PC-9 (cell line): ENCODE measurements at regions not wholly inside any gene's neighbourhood (a gene's known extent, or its start where the extent isn't known, plus 50 kb on each side); places are given as distances from the start of the nearest gene placed in this dataset.

Experiments used
- BruUV-seq: library from RNA; stranded (reverse); fragments of 400-500 nt; replicated peaks from 2 replicates; lab custom pipeline; 2021; lab: Mats Ljungman, UMichigan
- CTCF ChIA-PET: fragments of 300-600 bp; sonication (Branson Sonifier 250); formaldehyde crosslinking; loops from one replicate; lab custom pipeline; 2022; ENCODE audit warnings: antibody characterized with exemption; lab: Charles Lee
- POLR2A ChIA-PET: fragments of 300-600 bp; sonication (Branson Sonifier 250); formaldehyde crosslinking; loops from one replicate; lab custom pipeline; 2022; ENCODE audit warnings: antibody characterized with exemption; ENCODE audit not compliant: unreplicated experiment; lab: Charles Lee
- DNase-seq, 2 experiments: peaks; one replicate each; pipeline versions ENCODE4 v3.0.0 to v3.0.0-alpha.2; 2015 to 2022; ENCODE audit warnings: mixed read lengths in 1 of 2
- H2AFZ ChIP-seq: fragments of 200-600 bp; sonication (generic); 2 replicates; pipeline ENCODE4 v1.8.1; 2017; ENCODE audit warnings: antibody characterized with exemption
- H3F3A ChIP-seq: fragments of 200-600 bp; sonication (generic); 2 replicates; pipeline ENCODE4 v1.8.1; 2017; ENCODE audit warnings: antibody characterized with exemption, mild to moderate bottlenecking, low read depth; ENCODE audit not compliant: insufficient read depth
- H3K27ac ChIP-seq: fragments of 200-600 bp; sonication (generic); 2 replicates; pipeline ENCODE4 v1.6.1; 2016; ENCODE audit warnings: mixed run types
- H3K27me3 ChIP-seq: fragments of 200-600 bp; sonication (generic); 2 replicates; pipeline ENCODE4 v1.6.1; 2016; ENCODE audit warnings: low read depth, mixed run types; ENCODE audit not compliant: insufficient read depth
- H3K36me3 ChIP-seq: fragments of 200-600 bp; sonication (generic); 2 replicates; pipeline ENCODE4 v1.6.1; 2016; ENCODE audit warnings: low read depth, mixed run types
- H3K4me1 ChIP-seq: fragments of 200-600 bp; sonication (generic); replicated peaks from 2 replicates; pipeline ENCODE4 v1.6.1; 2016; ENCODE audit warnings: mixed run types; ENCODE audit not compliant: insufficient read depth
- H3K4me2 ChIP-seq: fragments of 200-600 bp; sonication (generic); 2 replicates; pipeline ENCODE4 v1.6.1; 2017; ENCODE audit warnings: mixed run types
- H3K4me3 ChIP-seq: fragments of 200-600 bp; sonication (generic); 2 replicates; pipeline ENCODE4 v1.6.1; 2016; ENCODE audit warnings: mixed run types
- H3K79me2 ChIP-seq: fragments of 200-600 bp; sonication (generic); 2 replicates; pipeline ENCODE4 v1.6.1; 2017; ENCODE audit warnings: low read depth, mixed run types
- H3K9me2 ChIP-seq: fragments of 200-600 bp; sonication (generic); 2 replicates; pipeline ENCODE4 v1.8.1; 2017; ENCODE audit warnings: mild to moderate bottlenecking; ENCODE audit not compliant: insufficient read depth
- H3K9me3 ChIP-seq: fragments of 200-600 bp; sonication (generic); 2 replicates; pipeline ENCODE4 v1.8.1; 2016; ENCODE audit warnings: low read depth; ENCODE audit not compliant: insufficient read depth
- H4K20me1 ChIP-seq: fragments of 200-600 bp; sonication (generic); 2 replicates; pipeline ENCODE4 v1.8.1; 2017; ENCODE audit not compliant: insufficient read depth
- EZH2 ChIP-seq: fragments of 200-600 bp; sonication (generic); IDR thresholded peaks from 2 replicates; pipeline ENCODE4 v1.8.0; 2017; ENCODE audit warnings: antibody characterized with exemption, low read depth
- intact Hi-C: fragments of 100-400 bp; cut with micrococcal nuclease; formaldehyde crosslinking; loops from one replicate; pipeline ENCODE4 v1.10.0; 2022; ENCODE audit not compliant: unreplicated experiment
- TF ChIP-seq, protein P1 (sequence below): fragments of 200-600 bp; sonication (generic); conservative IDR thresholded peaks from 2 replicates; pipeline ENCODE4 v1.6.1; 2017; ENCODE audit warnings: mixed run types, antibody characterized with exemption, mild to moderate bottlenecking, moderate library complexity

DNA sequence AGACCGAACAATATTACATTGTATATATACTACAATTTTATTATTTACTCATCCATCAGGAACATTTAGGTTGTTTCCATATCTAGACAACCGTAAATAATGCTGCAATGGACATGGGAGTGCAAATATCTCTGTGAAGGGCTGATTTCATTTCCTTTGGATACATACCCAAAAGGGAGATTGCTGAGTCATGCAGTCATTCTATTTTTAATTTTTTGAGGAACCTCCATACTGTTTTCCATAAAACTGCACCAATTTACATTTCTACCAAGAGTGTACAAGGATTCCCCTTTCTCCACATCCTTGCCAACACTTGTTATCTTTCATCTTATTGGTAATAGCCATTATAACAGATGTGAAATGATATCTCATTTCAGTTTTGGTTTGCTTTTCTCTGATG lies 84.7 kb downstream of the SLC41A2 start:
- Histone ChIP-seq H3F3A (no peaks in the 10 kb centered on the region), H3K9me2 (no peaks in the 10 kb centered on the region), H3K4me1 (peaks cover 10% of the 10 kb centered on the region; the same call in 1 of the 2 replicates), H3K9me3 (no peaks in the 10 kb centered on the region), H3K79me2 (no peaks in the 10 kb centered on the region), H3K4me2 (no peak overlapping the region), H3K4me3 (no peak overlapping the region), H3K27ac (no peak overlapping the region), H4K20me1 (no peaks in the 10 kb centered on the region), H3K36me3 (no peaks in the 10 kb centered on the region), H3K27me3 (no peaks in the 10 kb centered on the region), H2AFZ (no peak overlapping the region)
- ChIA-PET CTCF (no interaction called here), POLR2A (no interaction called here)
- intact Hi-C loops, result no loop called here
- DNase-seq, result no peak
- no TSS peak for BruUV-seq
- TF ChIP-seq, protein P1, sequence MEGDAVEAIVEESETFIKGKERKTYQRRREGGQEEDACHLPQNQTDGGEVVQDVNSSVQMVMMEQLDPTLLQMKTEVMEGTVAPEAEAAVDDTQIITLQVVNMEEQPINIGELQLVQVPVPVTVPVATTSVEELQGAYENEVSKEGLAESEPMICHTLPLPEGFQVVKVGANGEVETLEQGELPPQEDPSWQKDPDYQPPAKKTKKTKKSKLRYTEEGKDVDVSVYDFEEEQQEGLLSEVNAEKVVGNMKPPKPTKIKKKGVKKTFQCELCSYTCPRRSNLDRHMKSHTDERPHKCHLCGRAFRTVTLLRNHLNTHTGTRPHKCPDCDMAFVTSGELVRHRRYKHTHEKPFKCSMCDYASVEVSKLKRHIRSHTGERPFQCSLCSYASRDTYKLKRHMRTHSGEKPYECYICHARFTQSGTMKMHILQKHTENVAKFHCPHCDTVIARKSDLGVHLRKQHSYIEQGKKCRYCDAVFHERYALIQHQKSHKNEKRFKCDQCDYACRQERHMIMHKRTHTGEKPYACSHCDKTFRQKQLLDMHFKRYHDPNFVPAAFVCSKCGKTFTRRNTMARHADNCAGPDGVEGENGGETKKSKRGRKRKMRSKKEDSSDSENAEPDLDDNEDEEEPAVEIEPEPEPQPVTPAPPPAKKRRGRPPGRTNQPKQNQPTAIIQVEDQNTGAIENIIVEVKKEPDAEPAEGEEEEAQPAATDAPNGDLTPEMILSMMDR, result no peak
- TF ChIP-seq EZH2, result no peak

- no peak for DNase-seq
- Histone ChIP-seq H3K9me3 (no peaks in the 10 kb centered on the region), H3K4me2 (no peak overlapping the region), H3K4me3 (no peak overlapping the region), H3K27me3 (no peaks in the 10 kb centered on the region), H3F3A (no peaks in the 10 kb centered on the region), H3K79me2 (no peaks in the 10 kb centered on the region), H2AFZ (no peak overlapping the region), H3K27ac (no peak overlapping the region), H3K4me1 (0 out of 2 replicates have a peak, but pooled peaks cover 6% of the 10 kb centered on the region), H4K20me1 (no peaks in the 10 kb centered on the region), H3K36me3 (no peaks in the 10 kb centered on the region), H3K9me2 (no peaks in the 10 kb centered on the region)
- ChIA-PET POLR2A (interaction anchor here (0.7 kb wide), 1 partner anchor 31 kb away, joined by 3 read pairs; no protein-coding TSS in a partner anchor), CTCF (no interaction called here)
- BruUV-seq, result no TSS peak
- TF ChIP-seq EZH2, result no peak
- TF ChIP-seq, protein P1, result no peak
- intact Hi-C loops, result no loop called here
These were observed 87.3 kb downstream of the SLC41A2 start for GRCh38 chr12:104870797-104871196.

- TF ChIP-seq, protein P1, result no peak
- TF ChIP-seq EZH2, result no peak
- H3K27ac ChIP-seq, result no peak overlapping the region
- no peak overlapping the region for H2AFZ ChIP-seq
- H3K27me3 ChIP-seq, result no peaks in the 10 kb centered on the region
- H3K36me3 ChIP-seq, result no peaks in the 10 kb centered on the region
- no peak overlapping the region for H3K4me3 ChIP-seq
- ChIA-PET POLR2A (no interaction called here), CTCF (no interaction called here)
- no peak for DNase-seq
- BruUV-seq, result no TSS peak
- H3K79me2 ChIP-seq, result no peaks in the 10 kb centered on the region
- H3K4me2 ChIP-seq, result no peak overlapping the region
- H3K4me1 ChIP-seq, result peaks cover 14% of the 10 kb centered on the region
- intact Hi-C loops, result no loop called here
- no peaks in the 10 kb centered on the region for H3K9me2 ChIP-seq
- H4K20me1 ChIP-seq, result no peaks in the 10 kb centered on the region
- no peaks in the 10 kb centered on the region; the same call in 1 of the 2 replicates for H3F3A ChIP-seq
- no peaks in the 10 kb centered on the region for H3K9me3 ChIP-seq
These were observed 91.8 kb downstream of the SLC41A2 start for GRCh38 chr12:104866291-104866690.
